Hepatocyte (in vitro differentiated cells): ENCODE measurements at regions not wholly inside any gene's neighbourhood (a gene's known extent, or its start where the extent isn't known, plus 50 kb on each side); places are given as distances from the start of the nearest gene placed in this dataset.

Experiments
- DNase-seq: peaks from one replicate; pipeline ENCODE4 v3.0.0-alpha.2; 2016; ENCODE audit warnings: low spot score
- H2AFZ ChIP-seq: fragments of 200-600 bp; sonication (generic); 2 replicates; pipeline ENCODE4 v1.6.0; 2016; ENCODE audit warnings: antibody characterized with exemption, mild to moderate bottlenecking
- H3K27ac ChIP-seq: fragments of 200-600 bp; sonication (generic); 2 replicates; pipeline ENCODE4 v1.5.1; 2016; ENCODE audit warnings: mild to moderate bottlenecking
- H3K27me3 ChIP-seq: fragments of 200-600 bp; sonication (generic); 2 replicates; pipeline ENCODE4 v1.6.1; 2016
- H3K36me3 ChIP-seq: fragments of 200-600 bp; sonication (generic); replicated peaks from 2 replicates; pipeline ENCODE4 v1.5.1; 2016; ENCODE audit warnings: low read depth; ENCODE audit not compliant: insufficient read depth
- H3K4me1 ChIP-seq: fragments of 200-600 bp; sonication (generic); 2 replicates; pipeline ENCODE4 v1.5.1; 2016; ENCODE audit warnings: mild to moderate bottlenecking, moderate library complexity; ENCODE audit not compliant: insufficient read depth
- H3K4me2 ChIP-seq: fragments of 200-600 bp; sonication (generic); 2 replicates; pipeline ENCODE4 v1.6.0; 2016
- H3K4me3 ChIP-seq: fragments of 200-600 bp; sonication (generic); 2 replicates; pipeline ENCODE4 v1.5.1; 2016; ENCODE audit warnings: mild to moderate bottlenecking
- H3K79me2 ChIP-seq: fragments of 200-600 bp; sonication (generic); 2 replicates; pipeline ENCODE4 v1.6.0; 2017; ENCODE audit warnings: mild to moderate bottlenecking
- H3K9me2 ChIP-seq: fragments of 200-600 bp; sonication (generic); replicated peaks from 2 replicates; pipeline ENCODE4 v1.6.0; 2017; ENCODE audit warnings: mild to moderate bottlenecking; ENCODE audit not compliant: insufficient read depth
- H3K9me3 ChIP-seq: fragments of 200-600 bp; sonication (generic); 2 replicates; pipeline ENCODE4 v1.5.1; 2016; ENCODE audit warnings: low read depth, mild to moderate bottlenecking
- H4K20me1 ChIP-seq: fragments of 200-600 bp; sonication (generic); 2 replicates; pipeline ENCODE4 v1.6.0; 2016; ENCODE audit warnings: mild to moderate bottlenecking; ENCODE audit not compliant: insufficient read depth, poor library complexity, severe bottlenecking
- EZH2 ChIP-seq: fragments of 200-600 bp; sonication (generic); IDR thresholded peaks from 2 replicates; pipeline ENCODE4 v1.6.1; 2016; ENCODE audit warnings: antibody characterized with exemption, mild to moderate bottlenecking, borderline replicate concordance
- EZH2phosphoT487 ChIP-seq: fragments of 200-600 bp; sonication (generic); IDR thresholded peaks from one replicate; pipeline ENCODE4 v1.6.1; 2018; ENCODE audit warnings: antibody characterized with exemption, mild to moderate bottlenecking, low read depth, moderate library complexity; ENCODE audit not compliant: unreplicated experiment, severe bottlenecking
- WGBS: methylation state at CpG from one replicate; pipeline ENCODE4 v1.1.6; 2016; ENCODE audit warnings: low lambda C conversion rate; ENCODE audit errors: missing lambda C conversion rate; 5-methylcytosine and 5-hydroxymethylcytosine counted together
- TF ChIP-seq, protein P1 (sequence below): fragments of 200-600 bp; sonication (generic); IDR thresholded peaks from 2 replicates; pipeline ENCODE4 v1.5.1; 2016; ENCODE audit warnings: antibody characterized with exemption, mild to moderate bottlenecking; ENCODE audit not compliant: poor library complexity

DNA sequence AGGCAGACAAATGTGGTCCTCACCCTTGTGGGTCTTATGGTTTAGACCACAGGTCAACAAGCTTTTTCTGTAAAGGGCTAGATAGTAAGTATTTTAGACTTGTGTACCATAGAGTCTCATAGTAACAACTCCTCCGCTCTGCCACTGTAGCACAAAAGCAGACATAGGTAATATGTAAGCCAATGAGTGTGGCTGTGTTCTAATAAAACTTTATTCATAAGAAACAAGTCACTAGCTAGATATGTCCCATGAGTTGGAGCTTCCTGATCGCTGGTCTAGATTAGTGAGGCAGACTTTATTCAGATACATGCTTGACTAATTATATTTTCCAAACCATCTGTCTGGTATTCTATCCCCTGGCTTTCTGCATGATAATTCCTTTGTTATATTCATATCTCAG is 196.4 kb upstream of the TSHZ2 start:
- no peak overlapping the region for H2AFZ ChIP-seq
- H3K4me2 ChIP-seq: no peak overlapping the region
- no peak for DNase-seq
- TF ChIP-seq EZH2 (no peak), EZH2phosphoT487 (no peak)
- TF ChIP-seq, protein P1, sequence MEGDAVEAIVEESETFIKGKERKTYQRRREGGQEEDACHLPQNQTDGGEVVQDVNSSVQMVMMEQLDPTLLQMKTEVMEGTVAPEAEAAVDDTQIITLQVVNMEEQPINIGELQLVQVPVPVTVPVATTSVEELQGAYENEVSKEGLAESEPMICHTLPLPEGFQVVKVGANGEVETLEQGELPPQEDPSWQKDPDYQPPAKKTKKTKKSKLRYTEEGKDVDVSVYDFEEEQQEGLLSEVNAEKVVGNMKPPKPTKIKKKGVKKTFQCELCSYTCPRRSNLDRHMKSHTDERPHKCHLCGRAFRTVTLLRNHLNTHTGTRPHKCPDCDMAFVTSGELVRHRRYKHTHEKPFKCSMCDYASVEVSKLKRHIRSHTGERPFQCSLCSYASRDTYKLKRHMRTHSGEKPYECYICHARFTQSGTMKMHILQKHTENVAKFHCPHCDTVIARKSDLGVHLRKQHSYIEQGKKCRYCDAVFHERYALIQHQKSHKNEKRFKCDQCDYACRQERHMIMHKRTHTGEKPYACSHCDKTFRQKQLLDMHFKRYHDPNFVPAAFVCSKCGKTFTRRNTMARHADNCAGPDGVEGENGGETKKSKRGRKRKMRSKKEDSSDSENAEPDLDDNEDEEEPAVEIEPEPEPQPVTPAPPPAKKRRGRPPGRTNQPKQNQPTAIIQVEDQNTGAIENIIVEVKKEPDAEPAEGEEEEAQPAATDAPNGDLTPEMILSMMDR: no peak
- 98% methylated on average over 2 of the region's 2 CpGs for WGBS
- H3K36me3 ChIP-seq: no peaks in the 10 kb centered on the region
- H3K27me3 ChIP-seq: peaks cover 4% of the 10 kb centered on the region
- H3K9me2 ChIP-seq: no peaks in the 10 kb centered on the region
- no peaks in the 10 kb centered on the region for H3K9me3 ChIP-seq
- no peak overlapping the region for H3K27ac ChIP-seq
- no peak overlapping the region for H3K4me3 ChIP-seq
- no peaks in the 10 kb centered on the region for H3K79me2 ChIP-seq
- H4K20me1 ChIP-seq: no peaks in the 10 kb centered on the region
- H3K4me1 ChIP-seq: no peaks in the 10 kb centered on the region

GRCh38 chr20:52768694-52769093 is 203.5 kb upstream of the TSHZ2 start:
- Histone ChIP-seq H3K27me3 (no peaks in the 10 kb centered on the region), H3K79me2 (no peaks in the 10 kb centered on the region), H3K4me1 (no peaks in the 10 kb centered on the region), H3K4me2 (no peak overlapping the region), H3K4me3 (no peak overlapping the region), H3K36me3 (no peaks in the 10 kb centered on the region), H2AFZ (no peak overlapping the region), H3K27ac (no peak overlapping the region), H4K20me1 (no peaks in the 10 kb centered on the region), H3K9me2 (no peaks in the 10 kb centered on the region), H3K9me3 (no peaks in the 10 kb centered on the region)
- WGBS: 61% methylated on average over 6 of the region's 6 CpGs
- no peak for DNase-seq
- TF ChIP-seq, protein P1: no peak
- TF ChIP-seq EZH2: no peak
- TF ChIP-seq EZH2phosphoT487: no peak

DNA sequence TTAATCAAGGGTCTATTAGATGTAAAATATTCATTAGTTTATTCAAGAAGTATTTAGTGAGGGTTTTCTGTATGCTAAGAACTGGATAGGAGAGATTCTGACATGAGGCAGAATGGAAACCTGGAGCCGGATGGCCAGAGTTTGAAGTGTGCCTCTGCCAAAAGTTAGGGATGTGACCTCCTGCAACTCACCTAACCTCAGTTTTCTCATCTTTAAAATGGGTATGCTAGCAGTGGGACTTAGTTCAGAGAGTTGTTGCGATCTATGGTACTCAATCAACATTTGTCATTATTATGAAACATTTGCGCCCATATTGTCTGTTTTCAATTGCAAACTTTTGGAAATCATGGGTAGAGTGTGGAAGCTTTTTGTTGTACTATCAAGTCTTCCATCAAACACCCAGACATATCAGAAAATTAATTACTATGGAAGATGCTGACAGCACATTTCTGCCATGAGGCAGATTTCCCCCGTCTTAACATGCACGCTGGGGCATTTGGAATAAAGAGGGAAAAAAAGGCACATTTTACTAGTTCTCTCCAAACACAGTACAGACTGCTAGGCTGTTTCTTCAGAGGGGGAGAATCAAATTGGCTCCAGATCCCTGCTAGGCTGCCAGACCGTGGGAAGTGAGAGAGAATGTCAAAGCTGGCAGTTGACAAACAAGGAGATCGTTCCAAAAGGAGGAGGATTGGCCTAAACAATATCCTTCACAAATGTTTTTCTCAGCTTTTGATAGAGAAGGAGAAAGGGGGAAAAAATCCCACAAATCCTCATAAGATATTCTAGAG is 205.3 kb upstream of the TSHZ2 start:
- no peaks in the 10 kb centered on the region for H3K9me3 ChIP-seq
- H2AFZ ChIP-seq: no peak overlapping the region
- H4K20me1 ChIP-seq: no peaks in the 10 kb centered on the region

More for the DNA sequence above, 205.3 kb upstream of the TSHZ2 start:
- Histone ChIP-seq H3K27me3 (no peaks in the 10 kb centered on the region), H3K36me3 (no peaks in the 10 kb centered on the region), H3K79me2 (no peaks in the 10 kb centered on the region), H3K9me2 (no peaks in the 10 kb centered on the region), H3K4me3 (no peak overlapping the region), H3K4me1 (no peaks in the 10 kb centered on the region), H3K4me2 (no peak overlapping the region), H3K27ac (no peak overlapping the region)
- TF ChIP-seq EZH2phosphoT487 (no peak), EZH2 (no peak)
- TF ChIP-seq, protein P1: no peak
- 73% methylated on average over 7 of the region's 7 CpGs for WGBS
- no peak for DNase-seq
